ENCODE measurements at regions not wholly inside any gene's neighbourhood (a gene's known extent, or its start where the extent isn't known, plus 50 kb on each side); places are given as distances from the start of the nearest gene placed in this dataset.
A peak's percentile ranks its signal among the peaks of the same experiment; 100 is the strongest.

DNA sequence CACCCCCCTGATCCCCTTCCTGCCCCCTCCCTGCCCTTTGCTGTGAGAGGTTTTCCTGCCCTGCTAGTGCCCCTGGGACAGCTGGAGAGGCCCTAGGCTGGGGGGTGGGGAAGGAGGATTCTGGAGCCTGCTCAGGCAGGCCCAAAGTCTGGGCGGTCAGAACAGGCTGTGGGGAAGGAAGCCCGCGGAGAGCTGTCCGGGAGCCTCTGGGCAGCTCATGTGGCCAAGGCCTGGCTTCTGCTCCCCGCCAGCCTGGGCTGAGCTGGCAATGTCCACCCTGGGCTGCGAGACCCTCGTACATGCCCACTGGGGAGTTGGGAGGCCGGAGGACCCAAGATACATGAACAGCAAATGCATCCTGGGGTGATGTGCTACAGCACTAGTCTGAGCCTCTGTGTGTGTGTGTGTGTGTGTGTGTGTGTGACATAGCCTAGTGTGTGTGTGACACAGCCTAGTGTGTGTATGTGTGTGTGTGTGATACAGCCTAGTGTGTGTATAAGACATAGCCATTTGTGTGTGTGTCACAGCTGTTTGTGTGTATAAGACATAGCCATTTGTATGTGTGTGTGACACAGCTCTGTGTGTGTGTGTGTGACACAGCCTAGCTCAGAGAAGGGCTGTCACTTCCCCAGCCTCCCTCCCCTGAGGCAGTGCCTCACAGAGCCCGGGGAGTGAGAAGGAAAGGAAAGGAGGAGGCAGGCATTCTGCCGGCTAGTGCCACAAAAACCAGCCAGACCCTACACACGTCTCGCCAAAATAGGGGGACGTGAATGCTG, 201.4 kb upstream of the CIBAR2 start:
- DNase-seq = peak; percentile 82

GRCh38 chr16:85314512-85314971, 202.3 kb upstream of the CIBAR2 start:
- DNase-seq = no peak

DNA sequence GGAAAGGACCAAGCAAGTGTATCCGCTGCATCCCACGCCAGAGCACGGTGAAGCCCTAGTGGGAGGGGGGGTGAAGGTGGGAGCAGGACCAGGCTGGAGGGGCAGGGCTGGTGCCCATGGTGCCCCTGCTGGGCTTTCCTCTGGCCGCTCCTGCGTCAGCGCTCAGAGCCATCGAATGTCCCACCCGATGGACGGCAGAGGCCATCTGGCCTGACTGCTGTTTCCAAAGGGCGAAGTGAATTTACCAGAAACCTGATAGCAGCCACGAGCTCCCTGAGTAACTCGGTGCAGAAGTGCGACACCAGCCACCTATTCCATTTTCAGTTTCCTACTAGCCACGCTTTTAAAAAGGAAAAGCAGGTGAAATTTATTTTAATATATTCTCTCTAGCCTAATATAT, 203.6 kb upstream of the CIBAR2 start:
- no peak for DNase-seq

GRCh38 chr16:85316321-85316919, 204.1 kb upstream of the CIBAR2 start:
- DNase-seq = peak; percentile 55

- peak; percentile 51 for DNase-seq
Measured at GRCh38 chr16:85316944-85317343, 204.7 kb upstream of the CIBAR2 start.

DNA sequence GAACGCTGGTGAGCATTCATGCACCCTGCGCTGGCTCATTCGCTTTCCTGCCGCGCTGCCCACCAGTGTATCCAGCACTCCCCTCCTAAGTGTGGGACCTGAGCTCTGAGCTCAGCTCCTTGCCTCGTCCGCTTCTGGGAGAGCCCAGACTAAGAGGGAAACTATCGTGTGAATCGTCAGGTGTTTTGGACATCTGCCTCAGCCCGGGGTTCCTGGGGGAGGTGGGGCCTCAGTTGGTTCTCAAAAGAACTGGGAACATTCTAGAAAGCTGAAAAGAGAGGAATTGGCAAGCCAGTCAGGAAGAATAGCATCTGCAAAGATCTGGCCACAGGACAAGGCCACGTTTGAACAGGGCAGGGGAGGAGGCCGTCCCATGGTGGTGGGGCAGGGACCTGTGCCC, 205.4 kb upstream of the CIBAR2 start:
- no peak for DNase-seq

- DNase-seq = no peak
Measured at GRCh38 chr16:85319208-85319983, 207.1 kb upstream of the CIBAR2 start.

GRCh38 chr16:85319984-85320440, 207.7 kb upstream of the CIBAR2 start:
- DNase-seq = no peak

DNA sequence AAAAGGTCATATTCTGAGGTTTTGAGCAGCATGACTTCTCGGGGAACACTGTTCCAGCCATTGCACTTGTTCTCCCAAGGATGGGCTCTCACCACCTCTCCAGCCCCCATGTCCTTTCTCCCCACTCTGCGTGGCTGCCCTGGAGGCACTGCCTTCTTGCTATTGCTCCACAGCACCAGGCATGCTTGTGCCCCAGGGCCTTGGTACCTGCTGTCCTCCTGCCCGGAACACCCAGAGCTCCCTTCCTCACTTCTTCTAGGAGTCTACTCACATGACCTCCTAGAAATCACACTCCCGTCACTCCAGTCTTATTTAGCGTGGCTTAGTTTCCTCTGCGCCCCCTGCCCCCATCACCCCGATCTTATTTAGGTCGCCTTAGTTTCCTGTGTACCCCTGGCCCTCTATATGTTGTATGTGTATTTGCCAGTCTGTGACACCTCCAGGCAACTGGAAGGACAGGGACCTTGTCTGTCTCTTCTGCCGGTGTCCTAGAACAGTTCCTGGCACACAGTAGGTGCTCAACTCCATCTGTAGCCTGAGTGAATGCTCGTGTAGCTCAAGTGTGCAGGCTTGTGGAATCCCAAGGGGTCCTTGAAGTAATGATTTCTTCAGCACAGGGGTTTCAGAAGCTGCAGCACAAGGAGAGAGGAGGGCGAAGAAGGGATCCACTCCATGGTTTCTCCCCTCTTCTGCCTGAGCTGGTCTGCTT, 208.6 kb upstream of the CIBAR2 start:
- DNase-seq = no peak

GRCh38 chr16:85321509-85322271, 209.4 kb upstream of the CIBAR2 start:
- DNase-seq = peak; percentile 94

DNA sequence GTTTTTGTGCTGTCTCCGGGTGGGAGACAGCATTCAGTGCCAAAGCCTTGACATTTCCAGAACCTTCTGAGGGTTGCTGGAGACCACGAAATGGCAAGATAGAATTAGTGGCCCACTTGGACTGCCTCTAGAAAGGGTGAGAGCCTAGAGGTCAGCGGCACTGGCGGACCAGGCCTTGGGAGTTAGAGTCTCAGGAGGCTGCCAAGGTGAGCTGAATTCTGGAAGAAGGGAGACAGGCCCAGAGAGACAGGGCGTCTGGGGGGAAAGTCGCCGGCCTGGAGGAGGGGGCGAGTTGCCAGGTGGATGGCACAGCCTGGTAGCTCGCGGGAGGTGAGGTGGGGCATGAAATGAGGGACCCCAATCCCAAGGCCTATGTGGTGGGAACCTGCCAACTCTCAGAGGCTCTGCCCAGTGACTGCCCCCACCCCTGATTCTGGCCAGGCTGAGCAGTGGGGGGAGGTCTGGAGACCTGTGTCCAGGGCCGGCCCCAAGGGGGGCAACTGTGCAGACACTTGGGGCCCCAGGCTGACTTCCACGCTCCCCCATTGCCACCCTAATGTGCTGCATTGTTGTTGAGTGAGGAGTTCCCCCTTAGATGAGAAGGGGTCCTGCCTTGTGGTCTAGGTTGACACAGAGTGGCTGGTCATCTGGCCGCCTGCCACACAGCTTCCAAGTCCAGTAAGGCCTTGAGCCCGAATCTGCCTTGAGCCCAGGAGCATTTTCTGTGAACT, 211.1 kb upstream of the CIBAR2 start:
- no peak for DNase-seq

GRCh38 chr16:85323961-85324253, 211.6 kb upstream of the CIBAR2 start:
- DNase-seq = no peak

DNA sequence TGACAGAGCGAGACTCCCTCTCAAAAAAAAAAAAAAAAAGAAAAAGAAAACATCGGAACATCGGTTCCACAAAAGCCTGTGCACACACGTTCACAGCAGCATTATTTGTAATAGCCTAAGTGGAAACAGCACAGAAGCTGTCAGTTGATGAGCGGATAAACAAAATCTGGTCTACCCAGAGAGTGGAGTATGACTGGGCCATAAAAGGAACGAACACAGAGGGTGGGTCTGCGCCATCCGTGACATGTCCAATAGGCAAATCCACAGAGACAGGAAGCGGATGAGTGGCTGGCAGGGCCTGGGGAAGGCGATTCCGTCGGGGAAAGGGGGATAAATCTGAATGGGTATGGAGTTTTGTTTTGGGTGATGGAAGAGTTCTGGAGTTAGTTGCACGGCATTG, 212.2 kb upstream of the CIBAR2 start:
- DNase-seq = no peak

DNA sequence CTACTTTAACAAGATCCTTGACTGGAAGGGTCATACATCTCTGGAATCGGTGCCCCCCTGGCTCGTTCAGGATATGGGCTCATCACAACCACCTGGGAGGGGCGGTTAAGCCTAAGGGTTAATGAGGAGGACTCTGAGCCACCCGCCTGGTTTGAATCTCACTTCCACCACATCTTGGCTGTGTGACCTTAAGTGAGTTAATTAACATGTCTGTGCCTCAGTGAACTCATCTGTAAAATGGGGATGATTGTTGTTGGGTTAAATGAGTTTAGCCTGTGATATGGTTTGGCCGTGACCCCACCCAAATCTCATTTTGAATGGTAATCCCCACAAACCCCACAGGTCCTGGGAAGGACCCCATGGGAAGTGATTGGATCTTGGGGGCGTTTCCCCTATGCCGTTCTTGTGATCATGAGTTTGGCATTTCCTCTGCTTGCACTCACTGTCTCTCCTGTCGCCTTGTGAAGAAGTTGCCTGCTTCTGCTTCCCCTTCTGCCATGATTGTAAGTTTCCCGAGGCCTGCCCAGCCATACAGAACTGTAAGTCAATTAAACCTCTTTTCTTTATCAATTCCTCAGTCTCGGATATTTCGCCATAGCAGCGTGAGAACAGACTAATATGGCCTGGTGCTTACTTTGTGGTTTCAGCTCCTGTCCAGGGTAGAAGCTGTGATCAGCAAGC, 214.0 kb upstream of the CIBAR2 start:
- no peak for DNase-seq

- no peak for DNase-seq
Measured at GRCh38 chr16:85326794-85327181, 214.5 kb upstream of the CIBAR2 start.

DNA sequence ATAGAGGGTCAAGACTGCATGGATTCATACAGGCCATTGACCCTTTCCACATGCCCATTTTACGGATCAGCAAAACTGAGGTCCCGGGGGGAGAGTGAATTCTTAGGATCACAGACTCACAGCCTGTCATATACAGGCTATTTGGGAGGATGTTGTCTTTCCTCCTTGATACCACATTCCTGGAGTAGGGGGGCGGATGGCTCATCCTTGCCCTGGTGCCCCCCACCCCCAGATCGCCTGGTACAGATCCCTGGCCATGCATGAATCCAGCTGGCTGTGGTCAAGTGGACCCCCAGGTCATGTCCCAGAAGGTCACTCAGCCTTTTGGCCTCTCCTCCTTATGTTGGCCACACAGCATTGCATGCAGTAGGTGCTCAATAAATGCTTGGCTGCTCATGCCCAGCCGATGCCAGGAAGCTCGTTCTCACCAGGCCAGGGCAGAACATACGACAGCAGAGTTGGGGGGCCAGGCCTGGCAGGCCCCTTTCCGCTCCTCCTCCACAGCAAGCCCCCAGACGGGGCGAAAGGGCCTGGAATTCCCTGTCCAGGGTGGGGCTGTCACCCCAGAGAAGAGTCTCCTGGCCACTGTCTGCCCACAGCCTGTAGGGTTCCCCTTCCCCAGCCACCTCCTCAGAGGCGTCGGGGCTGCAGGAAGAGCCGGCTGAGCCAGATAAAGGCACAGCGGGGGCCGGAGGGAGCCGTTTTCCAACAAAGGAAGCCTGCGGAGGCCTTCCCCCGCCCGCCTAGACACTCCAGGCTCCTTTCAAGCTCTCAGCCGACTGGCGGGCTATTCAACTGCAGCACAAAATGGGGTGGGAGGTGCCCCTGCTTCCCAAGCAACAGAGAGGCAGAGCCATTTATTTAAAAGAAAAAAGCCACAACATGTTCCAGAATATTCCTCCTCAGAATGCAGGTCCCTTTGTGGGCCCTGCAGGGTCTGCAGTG, 215.7 kb upstream of the CIBAR2 start:
- peak; percentile 73 for DNase-seq

- DNase-seq = peak; percentile 66
Measured at GRCh38 chr16:85328676-85329058, 216.4 kb upstream of the CIBAR2 start.

DNA sequence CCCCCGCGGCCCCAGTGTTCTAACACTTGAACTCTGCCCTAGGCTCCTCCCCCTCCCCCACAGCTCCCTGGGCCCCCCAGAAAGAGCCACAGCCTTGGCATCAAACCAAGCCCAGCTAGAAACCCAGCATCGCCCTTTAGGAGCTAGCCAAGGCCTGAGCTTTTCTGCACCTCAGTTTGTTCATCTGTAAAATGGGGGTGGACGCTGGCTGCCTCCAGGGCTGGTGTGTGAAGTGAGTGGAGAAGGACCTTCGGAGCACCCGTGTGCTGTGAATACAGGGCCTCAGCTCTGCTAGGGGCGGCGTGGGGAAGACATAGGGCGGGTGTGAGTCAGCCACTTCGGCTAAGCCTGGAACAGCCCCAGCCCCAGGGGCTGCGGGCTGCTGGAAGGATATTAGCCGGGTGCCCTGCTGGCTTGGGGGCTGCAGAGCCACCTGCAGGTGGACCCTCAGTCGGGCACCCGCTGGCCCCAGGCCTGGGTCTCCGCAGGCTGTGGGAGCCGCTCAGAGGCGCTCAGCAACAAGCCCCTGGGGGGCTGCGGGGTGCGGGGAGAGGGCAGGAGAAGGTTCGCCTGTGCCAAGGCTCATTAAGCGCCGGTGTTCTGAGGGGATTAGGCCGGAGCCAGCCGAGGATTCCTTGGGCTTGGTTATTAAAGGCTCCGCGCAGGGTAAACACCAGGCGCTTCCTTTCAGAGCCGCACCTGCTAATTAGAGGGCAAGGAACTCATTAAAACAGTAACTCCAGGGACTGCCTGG, 217.0 kb upstream of the CIBAR2 start:
- DNase-seq = no peak

- DNase-seq = no peak
Measured at GRCh38 chr16:85330006-85330693, 217.9 kb upstream of the CIBAR2 start.

All from right hindlimb (tissue), 1 donor.